ENCODE measurements at regions not wholly inside any gene's neighbourhood (a gene's known extent, or its start where the extent isn't known, plus 50 kb on each side); places are given as distances from the start of the nearest gene placed in this dataset.

- Histone ChIP-seq H3K9me3 (ENCODE audit: insufficient read depth, low read depth, low read length) (peaks cover 11% of the 10 kb centered on the region), H3K27me3 (ENCODE audit: insufficient read depth, low read length) (no peaks in the 10 kb centered on the region)
These were observed 759.0 kb upstream of the SOX9 start for GRCh38 chr17:71361656-71362450.

GRCh38 chr17:71363661-71364060, 757.2 kb upstream of the SOX9 start:
- H3K9me3 ChIP-seq (ENCODE audit: insufficient read depth, low read depth, low read length): no peaks in the 10 kb centered on the region; the same call in 1 of the 2 replicates
- no peaks in the 10 kb centered on the region for H3K4me1 ChIP-seq (ENCODE audit: insufficient read depth, low read length)
- H3K36me3 ChIP-seq (ENCODE audit: insufficient read depth, low read depth, low read length): no peaks in the 10 kb centered on the region
- H3K4me3 ChIP-seq (ENCODE audit: low read length): no peak overlapping the region
- no peak overlapping the region for H3K9ac ChIP-seq (ENCODE audit: low read depth, low read length)
- no peak overlapping the region for H3K27ac ChIP-seq (ENCODE audit: low read length)
- no peaks in the 10 kb centered on the region for H3K27me3 ChIP-seq (ENCODE audit: insufficient read depth, low read length)

More at GRCh38 chr17:71361656-71362450, 759.0 kb upstream of the SOX9 start:
- no peaks in the 10 kb centered on the region for H3K36me3 ChIP-seq (ENCODE audit: insufficient read depth, low read depth, low read length)
- H3K4me3 ChIP-seq (ENCODE audit: low read length): no peak overlapping the region
- no peaks in the 10 kb centered on the region for H3K4me1 ChIP-seq (ENCODE audit: insufficient read depth, low read length)
- H3K27ac ChIP-seq (ENCODE audit: low read length): no peak overlapping the region
- H3K9ac ChIP-seq (ENCODE audit: low read depth, low read length): no peak overlapping the region

DNA sequence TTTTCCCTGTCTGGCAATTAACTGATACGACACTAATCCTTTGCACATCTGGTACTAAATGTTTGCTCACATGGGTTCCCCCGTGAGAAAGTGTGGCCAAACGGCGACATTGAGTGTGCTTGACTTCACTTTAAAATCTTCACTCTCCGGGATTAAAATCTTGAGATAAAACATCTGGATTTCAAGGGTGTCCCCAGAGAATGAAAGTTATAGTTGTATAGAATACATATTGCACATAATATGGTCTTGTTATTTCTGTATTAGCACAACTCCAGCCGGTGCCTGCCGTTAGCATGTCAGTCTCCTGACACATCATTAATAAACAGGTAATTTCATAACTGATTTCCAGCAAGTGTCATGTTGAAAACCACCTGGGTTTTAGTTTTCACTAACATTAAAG, 749.0 kb upstream of the SOX9 start:
- no peak overlapping the region for H3K4me3 ChIP-seq (ENCODE audit: low read length)
- H3K36me3 ChIP-seq (ENCODE audit: insufficient read depth, low read depth, low read length): no peaks in the 10 kb centered on the region
- H3K27me3 ChIP-seq (ENCODE audit: insufficient read depth, low read length): no peaks in the 10 kb centered on the region
- H3K9ac ChIP-seq (ENCODE audit: low read depth, low read length): no peak overlapping the region
- no peaks in the 10 kb centered on the region for H3K9me3 ChIP-seq (ENCODE audit: insufficient read depth, low read depth, low read length)
- no peaks in the 10 kb centered on the region for H3K4me1 ChIP-seq (ENCODE audit: insufficient read depth, low read length)
- H3K27ac ChIP-seq (ENCODE audit: low read length): no peak overlapping the region

DNA sequence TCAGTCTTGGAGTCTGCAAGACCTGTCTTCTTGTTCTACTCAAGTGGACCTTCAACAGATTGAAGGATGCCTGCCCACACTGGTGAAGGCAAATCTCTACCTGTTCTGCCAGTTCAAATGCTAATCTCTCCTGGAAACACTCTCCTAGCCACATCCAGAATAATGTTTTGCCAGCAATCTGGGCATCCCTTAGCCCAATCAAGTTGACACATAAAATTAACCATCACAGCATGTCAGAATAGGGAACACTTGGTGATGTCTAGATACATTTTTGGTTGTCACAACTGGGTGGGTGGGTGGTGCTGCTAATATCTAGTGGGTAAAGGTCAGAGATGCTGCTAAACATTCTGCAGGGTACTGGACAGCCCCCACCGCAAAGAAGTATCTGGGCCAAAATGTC, 744.9 kb upstream of the SOX9 start:
- Histone ChIP-seq H3K4me1 (ENCODE audit: insufficient read depth, low read length) (no peaks in the 10 kb centered on the region), H3K27me3 (ENCODE audit: insufficient read depth, low read length) (no peaks in the 10 kb centered on the region), H3K9me3 (ENCODE audit: insufficient read depth, low read depth, low read length) (no peaks in the 10 kb centered on the region), H3K36me3 (ENCODE audit: insufficient read depth, low read depth, low read length) (no peaks in the 10 kb centered on the region), H3K27ac (ENCODE audit: low read length) (no peak overlapping the region), H3K9ac (ENCODE audit: low read depth, low read length) (no peak overlapping the region), H3K4me3 (ENCODE audit: low read length) (no peak overlapping the region)

GRCh38 chr17:71376933-71377332, 743.9 kb upstream of the SOX9 start:
- Histone ChIP-seq H3K4me3 (ENCODE audit: low read length) (no peak overlapping the region), H3K9ac (ENCODE audit: low read depth, low read length) (no peak overlapping the region), H3K27me3 (ENCODE audit: insufficient read depth, low read length) (no peaks in the 10 kb centered on the region), H3K9me3 (ENCODE audit: insufficient read depth, low read depth, low read length) (no peaks in the 10 kb centered on the region), H3K36me3 (ENCODE audit: insufficient read depth, low read depth, low read length) (no peaks in the 10 kb centered on the region), H3K27ac (ENCODE audit: low read length) (no peak overlapping the region), H3K4me1 (ENCODE audit: insufficient read depth, low read length) (no peaks in the 10 kb centered on the region)

- no peaks in the 10 kb centered on the region for H3K4me1 ChIP-seq (ENCODE audit: insufficient read depth, low read length)
- H3K36me3 ChIP-seq (ENCODE audit: insufficient read depth, low read depth, low read length): no peaks in the 10 kb centered on the region
- no peaks in the 10 kb centered on the region for H3K27me3 ChIP-seq (ENCODE audit: insufficient read depth, low read length)
- no peak overlapping the region for H3K9ac ChIP-seq (ENCODE audit: low read depth, low read length)
- H3K27ac ChIP-seq (ENCODE audit: low read length): no peak overlapping the region
- no peaks in the 10 kb centered on the region for H3K9me3 ChIP-seq (ENCODE audit: insufficient read depth, low read depth, low read length)
- H3K4me3 ChIP-seq (ENCODE audit: low read length): no peak overlapping the region
These were observed 742.8 kb upstream of the SOX9 start for GRCh38 chr17:71378036-71378435.

GRCh38 chr17:71378741-71379140, 742.1 kb upstream of the SOX9 start:
- no peak overlapping the region for H3K4me3 ChIP-seq (ENCODE audit: low read length)
- H3K9ac ChIP-seq (ENCODE audit: low read depth, low read length): no peak overlapping the region
- no peaks in the 10 kb centered on the region for H3K36me3 ChIP-seq (ENCODE audit: insufficient read depth, low read depth, low read length)
- no peaks in the 10 kb centered on the region for H3K9me3 ChIP-seq (ENCODE audit: insufficient read depth, low read depth, low read length)
- H3K27me3 ChIP-seq (ENCODE audit: insufficient read depth, low read length): no peaks in the 10 kb centered on the region
- H3K4me1 ChIP-seq (ENCODE audit: insufficient read depth, low read length): no peaks in the 10 kb centered on the region
- no peak overlapping the region for H3K27ac ChIP-seq (ENCODE audit: low read length)

GRCh38 chr17:71379512-71379911, 741.3 kb upstream of the SOX9 start:
- Histone ChIP-seq H3K9ac (ENCODE audit: low read depth, low read length) (no peak overlapping the region), H3K9me3 (ENCODE audit: insufficient read depth, low read depth, low read length) (no peaks in the 10 kb centered on the region), H3K4me1 (ENCODE audit: insufficient read depth, low read length) (no peaks in the 10 kb centered on the region), H3K4me3 (ENCODE audit: low read length) (no peak overlapping the region), H3K36me3 (ENCODE audit: insufficient read depth, low read depth, low read length) (no peaks in the 10 kb centered on the region), H3K27me3 (ENCODE audit: insufficient read depth, low read length) (no peaks in the 10 kb centered on the region), H3K27ac (ENCODE audit: low read length) (no peak overlapping the region)

DNA sequence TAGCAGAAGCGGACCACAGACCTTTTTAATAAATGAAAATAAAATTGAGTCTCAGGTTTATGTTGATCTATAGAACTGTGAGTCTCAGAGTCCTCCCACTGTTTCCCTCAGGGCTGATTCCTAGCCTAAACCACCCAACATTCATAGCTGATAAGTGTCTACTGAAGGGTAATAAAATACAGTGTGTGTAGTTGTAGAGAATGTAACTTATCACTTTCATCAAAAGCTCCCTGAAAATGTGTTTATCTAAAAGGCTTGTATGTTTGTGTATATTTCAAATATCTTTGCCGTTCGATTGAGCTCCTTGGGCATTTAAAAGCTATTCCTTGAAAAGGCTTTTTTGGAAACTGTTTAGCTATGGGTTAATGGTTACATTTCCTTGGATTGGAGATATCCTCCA, 740.3 kb upstream of the SOX9 start:
- no peaks in the 10 kb centered on the region for H3K4me1 ChIP-seq (ENCODE audit: insufficient read depth, low read length)
- H3K9me3 ChIP-seq (ENCODE audit: insufficient read depth, low read depth, low read length): no peaks in the 10 kb centered on the region
- H3K36me3 ChIP-seq (ENCODE audit: insufficient read depth, low read depth, low read length): no peaks in the 10 kb centered on the region
- H3K27ac ChIP-seq (ENCODE audit: low read length): no peak overlapping the region
- no peak overlapping the region for H3K4me3 ChIP-seq (ENCODE audit: low read length)
- H3K27me3 ChIP-seq (ENCODE audit: insufficient read depth, low read length): no peaks in the 10 kb centered on the region
- no peak overlapping the region for H3K9ac ChIP-seq (ENCODE audit: low read depth, low read length)

GRCh38 chr17:71380936-71381335, 739.9 kb upstream of the SOX9 start:
- Histone ChIP-seq H3K9ac (ENCODE audit: low read depth, low read length) (no peak overlapping the region), H3K27ac (ENCODE audit: low read length) (no peak overlapping the region), H3K4me3 (ENCODE audit: low read length) (no peak overlapping the region), H3K9me3 (ENCODE audit: insufficient read depth, low read depth, low read length) (no peaks in the 10 kb centered on the region), H3K4me1 (ENCODE audit: insufficient read depth, low read length) (no peaks in the 10 kb centered on the region), H3K36me3 (ENCODE audit: insufficient read depth, low read depth, low read length) (no peaks in the 10 kb centered on the region), H3K27me3 (ENCODE audit: insufficient read depth, low read length) (no peaks in the 10 kb centered on the region)

DNA sequence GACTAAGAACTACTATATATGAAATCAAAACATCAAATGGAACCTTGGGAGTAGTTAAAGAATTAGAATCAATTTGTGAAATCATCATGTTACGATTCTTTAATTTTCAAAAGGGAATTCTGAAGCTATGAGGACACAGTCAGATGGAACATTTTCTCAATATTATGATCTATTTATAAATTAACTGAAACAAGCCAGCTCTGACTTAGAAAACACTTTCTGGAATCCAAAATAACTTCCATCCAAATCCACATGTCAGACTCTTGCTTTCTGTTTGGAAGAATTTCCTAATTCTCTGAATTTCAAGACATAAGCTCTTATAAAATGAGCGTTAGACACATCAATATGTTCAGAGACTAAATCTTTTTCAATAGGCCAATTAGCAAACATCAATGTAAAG, 737.7 kb upstream of the SOX9 start:
- H3K36me3 ChIP-seq (ENCODE audit: insufficient read depth, low read depth, low read length): no peaks in the 10 kb centered on the region
- H3K9me3 ChIP-seq (ENCODE audit: insufficient read depth, low read depth, low read length): peaks cover 6% of the 10 kb centered on the region; the same call in 1 of the 2 replicates
- H3K4me1 ChIP-seq (ENCODE audit: insufficient read depth, low read length): no peaks in the 10 kb centered on the region
- H3K4me3 ChIP-seq (ENCODE audit: low read length): no peak overlapping the region
- no peaks in the 10 kb centered on the region for H3K27me3 ChIP-seq (ENCODE audit: insufficient read depth, low read length)
- no peak overlapping the region for H3K27ac ChIP-seq (ENCODE audit: low read length)
- no peak overlapping the region for H3K9ac ChIP-seq (ENCODE audit: low read depth, low read length)

DNA sequence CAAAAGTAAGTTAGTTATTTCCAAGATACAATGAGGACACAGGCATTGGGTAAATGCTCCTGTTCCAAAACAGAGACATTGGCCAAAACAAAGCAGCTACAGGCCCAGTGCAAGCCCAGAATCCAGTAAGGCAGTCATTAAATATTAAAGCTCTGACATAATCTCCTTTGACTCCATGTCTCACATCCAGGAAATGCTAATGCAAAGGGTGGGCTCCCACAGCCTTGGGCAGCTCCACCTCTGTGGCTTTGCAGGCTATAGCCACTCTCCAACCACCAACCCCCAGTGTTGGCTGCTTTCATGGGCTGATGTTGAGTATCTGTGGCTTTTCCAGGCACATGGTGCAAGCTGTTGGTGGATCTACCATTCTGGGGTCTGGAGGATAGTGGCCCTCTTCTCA, 733.4 kb upstream of the SOX9 start:
- Histone ChIP-seq H3K4me1 (ENCODE audit: insufficient read depth, low read length) (no peaks in the 10 kb centered on the region), H3K27me3 (ENCODE audit: insufficient read depth, low read length) (no peaks in the 10 kb centered on the region), H3K27ac (ENCODE audit: low read length) (no peak overlapping the region), H3K9me3 (ENCODE audit: insufficient read depth, low read depth, low read length) (peaks cover 7% of the 10 kb centered on the region; the same call in 1 of the 2 replicates), H3K36me3 (ENCODE audit: insufficient read depth, low read depth, low read length) (no peaks in the 10 kb centered on the region), H3K9ac (ENCODE audit: low read depth, low read length) (no peak overlapping the region), H3K4me3 (ENCODE audit: low read length) (no peak overlapping the region)

Data from iPS-20b (cell line).